GM12872 (cell line): ENCODE measurements at regions not wholly inside any gene's neighbourhood (a gene's known extent, or its start where the extent isn't known, plus 50 kb on each side); places are given as distances from the start of the nearest gene placed in this dataset.

Source experiments
- CTCF ChIP-seq: IDR thresholded peaks from 3 replicates; pipeline ENCODE4 v1.5.1; 2011; ENCODE audit warnings: low read depth, mild to moderate bottlenecking, low read length, moderate library complexity; ENCODE audit not compliant: insufficient read depth

GRCh38 chrX:129310000-129310399 lies 213.3 kb downstream of the SMARCA1 start:
- no peak for TF ChIP-seq CTCF

GRCh38 chrX:129262912-129263311 lies 260.4 kb downstream of the SMARCA1 start:
- TF ChIP-seq CTCF: no peak

- no peak for TF ChIP-seq CTCF
Measured at GRCh38 chrX:129249563-129249962, 273.7 kb downstream of the SMARCA1 start.

GRCh38 chrX:129247642-129248041 lies 275.6 kb downstream of the SMARCA1 start:
- TF ChIP-seq CTCF: no peak

- no peak for TF ChIP-seq CTCF
Measured at GRCh38 chrX:129239371-129239770, 283.9 kb downstream of the SMARCA1 start.

GRCh38 chrX:129238011-129238410 lies 285.3 kb downstream of the SMARCA1 start:
- no peak for TF ChIP-seq CTCF

- TF ChIP-seq CTCF: no peak
Measured at GRCh38 chrX:129235903-129236302, 287.4 kb downstream of the SMARCA1 start.

GRCh38 chrX:129233786-129234185 lies 289.5 kb downstream of the SMARCA1 start:
- TF ChIP-seq CTCF: no peak
